ENCODE measurements at regions not wholly inside any gene's neighbourhood (a gene's known extent, or its start where the extent isn't known, plus 50 kb on each side); places are given as distances from the start of the nearest gene placed in this dataset.
"Not testable (repeated sequence)": the region's sequence is repeated elsewhere in the genome, so short reads cannot be mapped to it uniquely, and the experiment has no call there.

DNA sequence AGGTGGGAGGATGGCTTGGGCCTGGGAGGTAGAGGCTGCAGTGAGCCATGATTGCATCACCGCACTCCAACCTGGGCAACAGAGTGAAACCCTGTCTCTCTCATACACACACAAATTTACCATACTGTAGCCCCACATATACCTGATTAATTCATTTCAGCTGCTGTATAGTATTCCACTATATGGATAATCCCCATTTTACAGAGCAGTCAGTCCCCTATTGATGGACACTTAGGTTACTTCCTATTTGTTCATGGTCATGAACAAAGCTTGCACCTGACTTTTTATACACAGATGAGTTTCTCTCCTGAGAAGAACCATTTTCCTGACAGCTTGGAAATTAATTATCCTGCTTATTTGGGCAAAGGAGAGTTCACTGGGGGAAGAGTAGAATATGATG lies 59.2 kb downstream of the EMX2 start:
- DNase-seq (ENCODE audit: extremely low read depth in 1 of 2, low read depth in 1 of 2) = no peak

GRCh38 chr10:117603081-117603480 lies 60.5 kb downstream of the EMX2 start:
- no peak for DNase-seq (ENCODE audit: extremely low read depth in 1 of 2, low read depth in 1 of 2)

GRCh38 chr10:117603726-117604125 lies 61.2 kb downstream of the EMX2 start:
- no peak for DNase-seq (ENCODE audit: extremely low read depth in 1 of 2, low read depth in 1 of 2)

- no peak for DNase-seq (ENCODE audit: extremely low read depth in 1 of 2, low read depth in 1 of 2)
These were observed 66.7 kb downstream of the EMX2 start for GRCh38 chr10:117609095-117609795.

- DNase-seq (ENCODE audit: extremely low read depth in 1 of 2, low read depth in 1 of 2) = no peak
These were observed 67.2 kb downstream of the EMX2 start for GRCh38 chr10:117609796-117610170.

- DNase-seq (ENCODE audit: extremely low read depth in 1 of 2, low read depth in 1 of 2) = no peak
These were observed 67.8 kb downstream of the EMX2 start for GRCh38 chr10:117610321-117610720.

GRCh38 chr10:117612113-117612512 lies 69.6 kb downstream of the EMX2 start:
- no peak for DNase-seq (ENCODE audit: extremely low read depth in 1 of 2, low read depth in 1 of 2)

- DNase-seq (ENCODE audit: extremely low read depth in 1 of 2, low read depth in 1 of 2) = no peak
These were observed 73.1 kb downstream of the EMX2 start for GRCh38 chr10:117615649-117616048.

DNA sequence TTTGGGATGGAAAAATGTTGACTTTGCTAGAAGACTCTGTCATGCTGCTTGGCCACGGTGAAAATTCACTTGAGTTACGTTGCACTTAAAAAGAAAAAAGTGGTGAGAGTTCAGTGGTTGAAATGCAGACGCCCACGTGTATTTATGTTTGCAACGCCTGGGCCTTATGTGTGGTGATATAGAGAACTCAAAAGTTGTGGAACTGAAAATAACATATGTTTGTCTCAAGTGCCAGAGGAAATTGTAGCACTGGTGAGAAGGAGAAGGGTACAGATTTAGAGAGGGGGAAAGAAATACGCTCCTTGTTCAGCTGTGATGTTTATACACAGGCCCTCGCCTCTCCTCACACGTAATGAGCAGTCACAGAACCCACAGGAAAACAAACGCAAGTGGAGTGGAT lies 73.6 kb downstream of the EMX2 start:
- DNase-seq (ENCODE audit: extremely low read depth in 1 of 2, low read depth in 1 of 2) = no peak

DNA sequence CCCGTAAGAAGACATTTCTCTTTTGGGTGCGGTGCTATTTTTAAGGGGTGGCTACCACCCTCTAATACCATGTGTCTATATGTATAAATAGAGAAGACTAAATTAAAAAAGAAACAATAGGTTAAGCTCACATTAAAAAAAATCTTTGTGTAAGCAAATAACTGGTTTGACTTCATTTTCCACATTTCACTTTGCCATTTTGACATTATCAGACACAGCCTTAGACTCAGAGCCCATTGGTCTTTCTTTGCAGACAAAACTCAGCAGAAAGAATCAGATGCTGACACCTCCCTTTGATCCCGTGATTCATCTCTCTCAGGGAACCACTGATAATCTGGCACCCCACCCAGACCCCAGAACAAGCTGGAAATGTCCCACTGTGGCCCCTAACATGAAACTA lies 74.5 kb downstream of the EMX2 start:
- DNase-seq (ENCODE audit: extremely low read depth in 1 of 2, low read depth in 1 of 2) = no peak

GRCh38 chr10:117617659-117618058 lies 75.1 kb downstream of the EMX2 start:
- DNase-seq (ENCODE audit: extremely low read depth in 1 of 2, low read depth in 1 of 2) = no peak

DNA sequence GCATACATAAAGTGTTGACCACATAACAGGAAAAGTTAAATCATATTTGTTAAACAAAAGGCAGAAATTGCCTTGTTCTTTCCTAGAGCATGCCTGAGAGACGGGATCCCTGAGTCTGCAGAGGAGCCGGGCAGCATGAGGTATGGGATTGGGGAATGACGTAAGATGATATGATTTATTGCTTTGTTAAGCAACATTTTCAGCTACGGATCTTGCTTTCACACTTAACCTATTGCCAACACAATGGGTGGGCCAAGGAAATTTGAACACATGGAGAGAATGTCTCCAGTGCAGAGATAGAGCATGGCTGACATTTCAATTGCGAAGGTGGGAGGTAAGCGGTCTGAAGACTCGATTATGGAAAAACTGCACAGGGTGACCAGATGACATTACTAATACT lies 76.7 kb downstream of the EMX2 start:
- DNase-seq (ENCODE audit: extremely low read depth in 1 of 2, low read depth in 1 of 2) = no peak

DNA sequence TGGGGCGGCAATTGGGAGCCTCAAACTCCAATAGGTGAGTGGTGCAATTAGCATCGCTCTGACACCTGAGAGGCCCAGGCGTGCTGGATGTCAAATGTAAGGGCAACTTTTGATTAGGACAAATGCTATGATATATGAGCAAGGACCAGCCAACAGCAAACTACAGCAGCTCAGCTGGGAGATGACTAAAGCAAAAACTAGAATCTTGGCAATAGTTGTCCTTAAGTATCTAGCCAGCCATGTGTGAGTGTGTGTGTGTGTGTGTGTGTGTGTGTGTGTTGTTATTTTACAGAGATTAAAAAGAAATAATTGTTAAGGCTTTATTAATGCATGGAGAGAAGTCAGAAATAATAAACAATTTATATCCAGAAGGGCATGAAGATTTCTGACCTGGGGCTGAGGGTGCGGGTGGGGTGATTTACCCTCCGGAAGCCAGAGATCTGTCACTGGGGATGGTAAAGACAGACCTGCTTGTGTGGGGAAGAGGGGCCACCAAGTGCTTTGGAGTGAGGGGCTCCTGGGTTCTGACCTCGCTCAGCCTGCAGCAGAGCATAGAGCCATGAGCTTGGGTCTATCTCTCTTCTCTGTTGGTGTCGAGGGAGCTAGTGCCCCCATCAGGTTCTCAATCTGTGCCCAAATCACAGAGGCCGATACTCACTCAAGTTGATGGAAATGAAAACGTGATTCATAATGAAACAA lies 77.3 kb downstream of the EMX2 start:
- DNase-seq (ENCODE audit: extremely low read depth in 1 of 2, low read depth in 1 of 2) = no peak

- DNase-seq (ENCODE audit: extremely low read depth in 1 of 2, low read depth in 1 of 2) = no peak
These were observed 78.7 kb downstream of the EMX2 start for GRCh38 chr10:117621196-117621595.

DNA sequence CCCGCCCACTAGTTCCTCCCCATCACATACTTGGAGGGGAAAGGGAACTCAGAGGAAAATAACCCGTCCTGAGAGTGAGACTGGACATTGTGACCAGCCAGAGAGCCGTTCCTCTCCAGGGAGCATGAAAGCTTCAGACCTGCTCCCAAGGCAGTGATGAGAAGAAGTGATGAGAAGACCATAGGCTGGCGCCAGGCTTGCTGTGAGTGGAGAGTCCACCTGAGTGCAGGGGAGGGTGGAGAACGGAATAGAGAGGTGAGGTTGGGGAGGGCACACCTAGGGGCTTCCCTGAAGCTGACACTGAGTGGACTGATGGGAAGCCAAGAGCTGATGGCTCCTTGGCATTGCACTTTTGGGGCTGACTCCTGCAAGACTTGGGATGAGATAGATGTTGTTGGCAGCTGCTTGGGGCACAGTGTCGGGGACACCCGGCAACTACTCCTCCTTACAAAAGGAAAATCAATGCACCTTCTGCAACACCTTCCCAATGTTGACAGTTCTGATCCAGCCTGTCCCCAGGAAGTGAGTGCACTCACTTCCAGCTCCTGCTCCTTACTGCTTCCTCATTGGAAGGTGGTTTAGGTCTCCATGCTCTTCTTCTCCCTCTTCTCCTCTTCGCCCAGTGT lies 79.4 kb downstream of the EMX2 start:
- DNase-seq (ENCODE audit: extremely low read depth in 1 of 2, low read depth in 1 of 2) = no peak

DNA sequence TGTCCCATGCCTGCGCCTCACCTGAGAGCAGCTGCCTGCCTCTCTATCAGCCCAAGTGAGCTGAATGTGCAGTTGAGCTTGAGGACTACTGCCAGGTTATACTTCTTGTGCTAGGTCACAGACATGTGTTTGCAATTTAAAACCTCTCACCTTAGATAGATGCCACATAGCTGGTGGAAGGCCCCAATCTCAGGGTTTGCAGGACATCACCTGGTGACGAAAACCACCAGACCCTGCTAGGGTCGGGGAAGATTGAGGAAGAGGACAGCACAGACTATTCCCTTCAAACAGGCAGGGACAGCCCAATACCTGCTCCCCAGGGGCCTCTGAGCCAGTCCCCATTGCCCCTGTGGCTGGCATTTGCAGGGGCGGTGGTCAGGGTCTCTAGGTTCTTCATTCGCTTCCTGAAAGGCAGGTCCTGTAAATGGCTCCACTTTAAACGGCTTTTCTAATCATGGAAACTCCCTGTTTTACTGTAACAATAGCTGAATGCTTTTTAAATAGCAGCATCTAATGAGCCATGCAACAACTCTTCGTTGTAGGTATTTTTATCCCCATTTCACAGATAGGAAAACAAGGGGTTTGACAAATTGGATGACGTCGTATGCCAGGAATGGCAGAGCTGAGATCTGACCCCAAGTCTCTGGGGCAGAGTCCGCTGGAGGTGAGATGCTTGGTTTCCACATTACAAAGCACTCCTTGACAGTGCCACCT lies 80.1 kb downstream of the EMX2 start:
- DNase-seq (ENCODE audit: extremely low read depth in 1 of 2, low read depth in 1 of 2) = no peak

- no peak for DNase-seq (ENCODE audit: extremely low read depth in 1 of 2, low read depth in 1 of 2)
These were observed 83.7 kb downstream of the EMX2 start for GRCh38 chr10:117626228-117626627.

DNA sequence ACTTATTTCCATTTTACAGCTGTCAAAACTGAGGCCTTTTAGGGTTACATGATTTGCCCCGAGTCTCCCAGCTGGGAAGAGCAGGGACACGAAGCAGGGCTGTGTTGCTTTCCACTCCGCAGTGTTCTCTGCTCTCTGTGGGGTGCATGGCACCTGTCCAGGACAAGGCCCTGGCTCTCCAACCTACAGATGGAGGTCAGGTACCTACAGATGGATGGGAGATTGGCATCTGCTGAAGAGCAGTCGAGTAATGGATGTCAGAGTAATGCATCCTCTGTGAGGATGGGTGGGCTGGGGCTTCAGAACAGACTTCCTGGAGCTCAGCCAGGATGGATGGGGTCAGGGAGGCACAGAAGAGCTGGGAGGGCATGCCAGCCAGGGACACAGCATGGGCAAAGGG lies 85.0 kb downstream of the EMX2 start:
- no peak for DNase-seq (ENCODE audit: extremely low read depth in 1 of 2, low read depth in 1 of 2)

GRCh38 chr10:117629717-117630116 lies 87.2 kb downstream of the EMX2 start:
- not testable (repeated sequence) for DNase-seq (ENCODE audit: extremely low read depth in 1 of 2, low read depth in 1 of 2)

- no peak for DNase-seq (ENCODE audit: extremely low read depth in 1 of 2, low read depth in 1 of 2)
These were observed 89.0 kb downstream of the EMX2 start for GRCh38 chr10:117631276-117632145.

DNA sequence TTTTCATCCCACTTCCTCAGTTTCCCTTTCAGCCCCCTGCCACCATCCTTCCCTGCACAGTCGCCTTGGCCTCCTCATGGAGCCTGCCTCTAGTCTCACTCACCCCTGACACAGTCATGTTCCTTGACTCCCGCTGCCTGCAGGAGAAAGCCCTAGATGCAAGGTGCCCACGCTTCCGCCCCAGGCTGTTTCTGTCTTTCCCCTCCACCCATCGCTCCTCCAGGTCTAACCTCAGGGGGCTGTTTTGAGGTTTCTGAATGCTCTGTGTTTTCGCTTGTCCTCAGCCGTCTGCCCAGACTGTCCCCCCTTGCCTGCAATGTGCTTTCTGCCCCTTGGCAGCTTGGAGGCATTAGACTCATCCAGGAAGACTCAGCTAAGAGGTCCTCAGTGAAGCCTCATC lies 89.9 kb downstream of the EMX2 start:
- no peak for DNase-seq (ENCODE audit: extremely low read depth in 1 of 2, low read depth in 1 of 2)

Data from stimulated activated CD8-positive, alpha-beta memory T cell treated with anti-CD3 and anti-CD28 coated beads, Interleukin-7, amount 100 ng/mL, for 48 hours (primary cell).